Activated CD4-positive, alpha-beta T cell treated with anti-CD3 and anti-CD28 coated beads for 36 hours (primary cell): ENCODE measurements at regions not wholly inside any gene's neighbourhood (a gene's known extent, or its start where the extent isn't known, plus 50 kb on each side); places are given as distances from the start of the nearest gene placed in this dataset.
"Not testable (repeated sequence)": the region's sequence is repeated elsewhere in the genome, so short reads cannot be mapped to it uniquely, and the experiment has no call there.

Source experiments
- ATAC-seq: fragments of 200-7000 bp; cut with Tn5 transposase; one replicate; pipeline ENCODE4 v1.10.0; 2021; ENCODE audit warnings: mild to moderate bottlenecking, moderate library complexity
- CTCF ChIA-PET: fragments of 350-600 bp; sonication (Branson Sonifier 250); formaldehyde crosslinking; loops from one replicate; lab custom pipeline; 2021; ENCODE audit warnings: antibody characterized with exemption; lab: Charles Lee
- POLR2A ChIA-PET: fragments of 350-600 bp; sonication (Branson Sonifier 250); formaldehyde crosslinking; loops from one replicate; lab custom pipeline; 2021; ENCODE audit warnings: antibody characterized with exemption, inconsistent platforms; lab: Charles Lee
- DNase-seq: peaks from one replicate; pipeline ENCODE4 v3.0.0-alpha.2; 2020
- H3K27ac Mint-ChIP-seq: one replicate; pipeline ENCODE4 v1.8.0; 2021; ENCODE audit warnings: mixed read lengths
- H3K27me3 Mint-ChIP-seq: one replicate; pipeline ENCODE4 v1.8.0; 2021; ENCODE audit warnings: mixed read lengths
- H3K36me3 Mint-ChIP-seq: one replicate; pipeline ENCODE4 v1.8.0; 2021; ENCODE audit warnings: low read depth, mixed read lengths
- H3K4me1 Mint-ChIP-seq: one replicate; pipeline ENCODE4 v1.8.0; 2021; ENCODE audit warnings: mixed read lengths
- H3K4me3 Mint-ChIP-seq: one replicate; pipeline ENCODE4 v1.8.0; 2021; ENCODE audit warnings: mild to moderate bottlenecking, moderate library complexity, mixed read lengths
- H3K9me3 Mint-ChIP-seq: one replicate; pipeline ENCODE4 v1.8.0; 2021; ENCODE audit warnings: low read depth, mixed read lengths
- intact Hi-C, 2 experiments: fragments of 100-400 bp; cut with DNase I in 1 of 2; cut with micrococcal nuclease in 1 of 2; formaldehyde crosslinking; loops; one replicate each; pipeline versions ENCODE4 v1.14.2 to v1.15.1; 2022 to 2024; cut with DNase I, micrococcal nuclease

DNA sequence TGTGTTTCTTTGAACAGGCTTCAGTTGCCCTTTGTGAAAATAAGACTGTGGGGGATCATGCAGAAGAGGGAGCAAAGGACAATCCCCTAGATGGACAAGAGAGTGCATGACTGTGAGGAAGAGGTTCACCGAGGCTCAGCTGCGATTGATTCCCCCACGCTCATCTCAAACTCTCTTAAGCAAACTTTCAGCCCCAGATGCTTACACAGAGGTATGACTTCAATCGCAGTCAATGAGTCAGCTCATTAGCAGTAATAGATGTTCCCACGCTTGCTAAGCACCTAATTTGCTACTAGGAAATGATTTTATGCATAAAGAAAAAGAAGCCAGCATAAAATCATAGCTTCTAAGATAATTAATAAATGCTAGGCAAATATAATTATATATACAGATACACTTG is 2256.1 kb upstream of the AGA start:
- DNase-seq (no peak), ATAC-seq (no peak)
- CTCF ChIA-PET, result no interaction called here
- no peak overlapping the region for H3K27ac Mint-ChIP-seq
- intact Hi-C loops, result no loop called here
- POLR2A ChIA-PET, result no interaction called here
- no peaks in the 10 kb centered on the region for H3K4me1 Mint-ChIP-seq
- H3K27me3 Mint-ChIP-seq, result no peaks in the 10 kb centered on the region
- H3K36me3 Mint-ChIP-seq, result no peaks in the 10 kb centered on the region
- H3K9me3 Mint-ChIP-seq, result peaks cover 6% of the 10 kb centered on the region
- H3K4me3 Mint-ChIP-seq, result no peak overlapping the region

DNA sequence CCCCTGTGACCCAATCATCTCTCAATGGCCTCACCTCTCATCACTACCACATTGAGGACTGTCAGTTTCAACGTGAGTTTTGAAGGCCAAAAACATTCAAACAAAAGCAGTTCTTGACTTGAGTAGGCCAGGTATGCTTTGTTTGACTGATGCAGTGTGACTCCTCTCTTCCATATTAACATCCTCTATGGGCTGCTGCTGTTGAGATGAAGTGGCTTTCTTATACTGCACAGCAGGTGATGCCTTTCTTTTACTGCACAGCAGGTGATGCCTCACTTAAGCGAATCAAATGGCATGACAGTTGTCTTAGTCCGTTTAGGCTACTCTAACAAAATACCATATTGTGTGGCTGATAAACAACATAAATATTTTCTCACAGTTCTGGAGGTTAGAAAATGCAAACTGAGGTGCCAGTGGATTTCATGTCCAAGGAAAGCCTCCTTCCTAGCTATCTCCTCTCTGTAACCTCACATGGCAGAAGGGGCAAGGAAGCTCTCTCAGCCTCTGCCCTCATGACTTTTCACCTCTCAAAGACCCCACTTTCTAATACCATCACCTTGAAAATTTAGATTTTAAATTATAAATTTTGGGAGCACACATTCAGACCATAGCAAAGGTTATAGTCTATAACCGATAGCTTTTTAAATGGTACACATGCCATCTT is 2267.9 kb upstream of the AGA start:
- ChIA-PET CTCF (interaction anchor here (0.6 to 0.8 kb wide), 2 partner anchors 13 to 139 kb away, joined by 4 to 5 read pairs; no protein-coding TSS in a partner anchor), POLR2A (no interaction called here)
- Mint-ChIP-seq H3K4me3 (no peak overlapping the region), H3K27me3 (no peaks in the 10 kb centered on the region), H3K4me1 (no peaks in the 10 kb centered on the region), H3K36me3 (no peaks in the 10 kb centered on the region), H3K27ac (no peak overlapping the region), H3K9me3 (peaks cover 1% of the 10 kb centered on the region)
- intact Hi-C loops, result no loop called here
- no peak for DNase-seq
- ATAC-seq, result no peak

DNA sequence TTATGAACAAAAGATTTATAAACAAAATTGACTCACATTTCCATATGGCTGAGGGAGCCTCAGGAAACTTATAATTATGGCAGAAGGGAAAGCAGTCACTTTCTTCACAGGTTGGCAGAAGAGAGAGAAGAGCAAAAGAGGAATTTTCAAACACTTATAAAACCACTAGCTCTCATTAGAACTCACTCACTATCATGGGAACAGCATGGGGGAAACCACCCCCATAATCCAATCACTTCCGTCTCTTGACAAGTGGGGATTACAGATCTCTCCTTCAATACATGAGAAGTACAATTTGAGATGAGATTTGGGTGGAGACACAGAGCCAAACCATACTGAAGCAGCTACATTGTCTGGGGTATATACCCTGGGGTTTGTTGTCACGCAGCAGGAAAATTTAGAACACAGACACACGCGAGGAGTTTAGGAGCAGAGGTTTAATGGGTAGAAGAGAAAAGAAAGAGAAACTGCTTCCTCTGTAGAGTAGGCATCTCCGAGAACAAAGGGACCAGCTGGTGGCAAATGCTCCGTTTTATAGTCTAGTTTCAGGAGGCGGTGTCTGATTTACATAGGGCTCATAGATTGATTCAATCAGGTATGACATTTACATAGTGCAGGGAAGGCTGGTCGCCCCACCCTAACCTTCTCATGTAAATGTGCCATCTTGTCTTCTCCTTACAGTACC is 2277.7 kb upstream of the AGA start:
- no peak for DNase-seq
- H3K27ac Mint-ChIP-seq, result no peak overlapping the region
- H3K4me3 Mint-ChIP-seq, result no peak overlapping the region
- no peaks in the 10 kb centered on the region for H3K36me3 Mint-ChIP-seq
- POLR2A ChIA-PET, result no interaction called here
- intact Hi-C loops, result no loop called here
- H3K27me3 Mint-ChIP-seq, result no peaks in the 10 kb centered on the region
- no peak for ATAC-seq
- H3K9me3 Mint-ChIP-seq, result peaks cover 2% of the 10 kb centered on the region
- CTCF ChIA-PET, result no interaction called here
- no peaks in the 10 kb centered on the region for H3K4me1 Mint-ChIP-seq

DNA sequence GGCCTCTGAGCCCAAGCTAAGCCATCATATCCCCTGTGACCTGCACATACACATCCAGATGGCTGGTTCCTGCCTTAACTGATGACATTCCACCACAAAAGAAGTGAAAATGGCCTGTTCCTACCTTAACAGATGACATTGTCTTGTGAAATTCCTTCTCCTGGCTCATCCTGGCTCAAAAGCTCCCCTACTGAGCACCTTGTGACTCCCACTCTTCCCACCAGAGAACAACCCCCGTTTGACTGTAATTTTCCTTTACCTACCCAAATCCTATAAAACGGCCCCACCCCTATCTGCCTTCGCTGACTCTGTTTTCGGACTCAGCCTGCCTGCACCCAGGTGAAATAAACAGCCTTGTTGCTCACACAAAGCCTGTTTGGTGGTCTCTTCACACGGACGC is 2284.3 kb upstream of the AGA start:
- H3K4me3 Mint-ChIP-seq, intact Hi-C loops, H3K36me3 Mint-ChIP-seq, H3K27me3 Mint-ChIP-seq, POLR2A ChIA-PET, H3K4me1 Mint-ChIP-seq, CTCF ChIA-PET, H3K27ac Mint-ChIP-seq, ATAC-seq, DNase-seq, H3K9me3 Mint-ChIP-seq: not testable (repeated sequence)

- intact Hi-C loops, result no loop called here
- Mint-ChIP-seq H3K36me3 (no peaks in the 10 kb centered on the region), H3K27me3 (no peaks in the 10 kb centered on the region), H3K4me3 (no peak overlapping the region), H3K4me1 (no peaks in the 10 kb centered on the region), H3K27ac (no peak overlapping the region), H3K9me3 (peaks cover 3% of the 10 kb centered on the region)
- CTCF ChIA-PET, result no interaction called here
- POLR2A ChIA-PET, result no interaction called here
- ATAC-seq (no peak), DNase-seq (no peak)
These were observed 2286.1 kb upstream of the AGA start for GRCh38 chr4:179728305-179728704.

- intact Hi-C loops, DNase-seq, H3K36me3 Mint-ChIP-seq, H3K27me3 Mint-ChIP-seq, H3K9me3 Mint-ChIP-seq, H3K4me1 Mint-ChIP-seq, POLR2A ChIA-PET, CTCF ChIA-PET, H3K27ac Mint-ChIP-seq, H3K4me3 Mint-ChIP-seq, ATAC-seq: not testable (repeated sequence)
These were observed 2294.6 kb upstream of the AGA start for GRCh38 chr4:179736820-179737219.

- H3K4me1 Mint-ChIP-seq, result no peaks in the 10 kb centered on the region
These were observed 2296.6 kb upstream of the AGA start for GRCh38 chr4:179738822-179739221.

GRCh38 chr4:179747218-179747910 is 2305.1 kb upstream of the AGA start:
- ATAC-seq (no peak), DNase-seq (no peak)
- peaks cover 8% of the 10 kb centered on the region for H3K9me3 Mint-ChIP-seq
- H3K27ac Mint-ChIP-seq, result no peak overlapping the region
- ChIA-PET POLR2A (no interaction called here), CTCF (no interaction called here)
- H3K4me3 Mint-ChIP-seq, result no peak overlapping the region
- no peaks in the 10 kb centered on the region for H3K27me3 Mint-ChIP-seq
- intact Hi-C loops, result no loop called here
- no peaks in the 10 kb centered on the region for H3K36me3 Mint-ChIP-seq
- no peaks in the 10 kb centered on the region for H3K4me1 Mint-ChIP-seq

More at GRCh38 chr4:179738822-179739221, 2296.6 kb upstream of the AGA start:
- intact Hi-C loops, result no loop called here
- H3K36me3 Mint-ChIP-seq, result no peaks in the 10 kb centered on the region
- CTCF ChIA-PET, result no interaction called here
- no peak overlapping the region for H3K27ac Mint-ChIP-seq
- H3K27me3 Mint-ChIP-seq, result no peaks in the 10 kb centered on the region
- no peak overlapping the region for H3K4me3 Mint-ChIP-seq
- H3K9me3 Mint-ChIP-seq, result peaks cover 6% of the 10 kb centered on the region
- POLR2A ChIA-PET, result no interaction called here
- DNase-seq, result no peak
- no peak for ATAC-seq

DNA sequence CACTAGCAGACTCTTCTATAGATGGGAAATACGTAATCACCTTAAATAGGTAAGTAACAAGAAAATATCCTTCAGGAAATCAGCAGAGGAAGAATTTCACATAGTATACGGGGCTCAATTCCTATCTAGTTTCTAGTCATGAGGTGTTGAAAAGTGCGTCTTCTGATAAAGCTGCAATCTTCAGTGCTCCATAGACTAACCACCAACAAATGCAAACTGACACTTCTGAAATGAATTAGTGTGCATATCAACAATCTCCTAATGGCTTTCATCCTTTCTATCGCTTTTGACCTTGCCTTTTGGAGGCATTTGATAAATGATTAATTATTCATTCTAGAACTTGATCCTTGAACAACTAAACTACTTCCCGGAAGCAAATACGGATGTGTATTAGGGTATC is 2306.6 kb upstream of the AGA start:
- CTCF ChIA-PET, result no interaction called here
- DNase-seq (no peak), ATAC-seq (no peak)
- POLR2A ChIA-PET, result no interaction called here
- no peaks in the 10 kb centered on the region for H3K27me3 Mint-ChIP-seq
- H3K4me3 Mint-ChIP-seq, result no peak overlapping the region
- no peaks in the 10 kb centered on the region for H3K36me3 Mint-ChIP-seq
- no peak overlapping the region for H3K27ac Mint-ChIP-seq
- H3K4me1 Mint-ChIP-seq, result no peaks in the 10 kb centered on the region
- intact Hi-C loops, result no loop called here
- peaks cover 8% of the 10 kb centered on the region for H3K9me3 Mint-ChIP-seq

DNA sequence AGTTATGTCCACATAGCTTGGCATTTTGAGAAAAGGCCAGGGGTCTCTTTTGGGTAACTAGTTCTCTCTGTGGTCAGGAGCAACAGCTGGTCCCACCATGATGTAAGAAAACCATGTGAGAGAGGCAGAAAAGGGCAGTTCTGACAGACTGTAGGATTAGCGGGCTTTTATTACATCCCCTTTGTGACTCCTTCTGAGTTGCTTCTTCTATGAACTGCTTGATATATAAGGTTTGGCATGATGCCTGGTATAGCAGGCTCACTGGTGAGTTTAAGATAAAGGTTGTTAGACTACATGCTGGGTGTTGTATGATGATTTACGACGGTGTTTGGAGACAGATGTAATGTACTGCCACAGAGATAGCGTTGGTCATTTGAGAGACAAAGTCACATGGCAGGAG is 2308.1 kb upstream of the AGA start:
- Mint-ChIP-seq H3K36me3 (no peaks in the 10 kb centered on the region), H3K9me3 (peaks cover 8% of the 10 kb centered on the region), H3K4me3 (no peak overlapping the region), H3K27me3 (no peaks in the 10 kb centered on the region), H3K27ac (no peak overlapping the region), H3K4me1 (no peaks in the 10 kb centered on the region)
- intact Hi-C loops, result no loop called here
- no peak for DNase-seq
- CTCF ChIA-PET, result no interaction called here
- ATAC-seq, result no peak
- POLR2A ChIA-PET, result no interaction called here

DNA sequence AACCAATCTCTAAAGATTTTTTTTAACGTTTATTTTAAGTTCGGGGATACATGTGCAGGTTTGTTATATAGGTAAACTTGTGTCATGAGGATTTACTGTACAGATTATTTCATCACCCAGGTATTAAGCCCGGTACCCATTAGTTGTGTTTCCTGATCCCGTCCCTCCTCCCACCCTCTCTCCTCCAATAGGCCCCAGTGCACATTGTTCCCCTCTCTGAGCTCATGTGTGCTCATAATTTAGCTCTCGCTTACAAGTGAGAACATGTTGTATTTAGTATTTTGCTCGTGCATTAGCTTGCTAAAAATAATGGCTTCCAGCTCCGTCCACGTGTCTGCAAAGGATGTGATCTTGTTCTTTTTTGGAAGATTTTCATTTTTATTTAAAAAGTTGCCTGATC is 2309.4 kb upstream of the AGA start:
- Mint-ChIP-seq H3K27me3 (no peaks in the 10 kb centered on the region), H3K27ac (no peak overlapping the region), H3K9me3 (peaks cover 8% of the 10 kb centered on the region), H3K4me3 (no peak overlapping the region), H3K36me3 (no peaks in the 10 kb centered on the region), H3K4me1 (no peaks in the 10 kb centered on the region)
- no peak for ATAC-seq
- no peak for DNase-seq
- intact Hi-C loops, result no loop called here
- CTCF ChIA-PET, result interaction anchor here (0.5 kb wide), 1 partner anchor 587 kb away, joined by 4 read pairs; no protein-coding TSS in a partner anchor
- POLR2A ChIA-PET, result no interaction called here

DNA sequence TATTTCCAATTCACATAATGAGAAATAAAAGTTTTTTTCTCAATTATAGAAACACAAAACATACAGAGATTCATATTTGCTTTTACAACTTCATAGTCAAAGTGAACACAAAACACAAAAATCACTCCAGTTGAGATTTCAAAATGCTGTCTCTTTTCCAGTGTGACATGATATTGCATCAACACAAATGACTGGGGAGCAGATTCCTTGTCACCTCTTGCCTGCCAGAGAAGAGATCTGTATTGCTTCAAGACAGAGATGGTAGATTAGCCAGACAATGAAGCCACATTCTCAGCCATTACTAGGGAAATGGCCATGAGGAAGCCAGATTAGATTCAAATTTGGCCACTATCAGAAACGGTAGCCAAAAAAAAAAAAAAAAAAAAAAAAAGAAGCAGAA is 2313.1 kb upstream of the AGA start:
- H3K4me1 Mint-ChIP-seq, result no peaks in the 10 kb centered on the region
- CTCF ChIA-PET, result no interaction called here
- POLR2A ChIA-PET, result no interaction called here
- no peaks in the 10 kb centered on the region for H3K27me3 Mint-ChIP-seq
- intact Hi-C loops, result no loop called here
- no peak for DNase-seq
- no peak overlapping the region for H3K27ac Mint-ChIP-seq
- no peak for ATAC-seq
- H3K4me3 Mint-ChIP-seq, result no peak overlapping the region
- no peaks in the 10 kb centered on the region for H3K36me3 Mint-ChIP-seq
- peaks cover 8% of the 10 kb centered on the region for H3K9me3 Mint-ChIP-seq
